Mesodermal cell (in vitro differentiated cells): ENCODE measurements at regions not wholly inside any gene's neighbourhood (a gene's known extent, or its start where the extent isn't known, plus 50 kb on each side); places are given as distances from the start of the nearest gene placed in this dataset.

ENCODE experiments used
- H3K27ac ChIP-seq: 2 replicates; pipeline ENCODE4 v1.7.0; 2013; ENCODE audit warnings: mild to moderate bottlenecking, low read depth, low read length, moderate library complexity; ENCODE audit not compliant: severe bottlenecking
- H3K36me3 ChIP-seq: 2 replicates; pipeline ENCODE4 v1.7.1; 2013; ENCODE audit warnings: mild to moderate bottlenecking, low read length, moderate library complexity; ENCODE audit not compliant: control insufficient read depth, insufficient read depth
- H3K4me1 ChIP-seq: one replicate; pipeline ENCODE4 v1.7.1; 2013; ENCODE audit warnings: mild to moderate bottlenecking, low read length; ENCODE audit not compliant: insufficient read depth, control insufficient read depth, poor library complexity, severe bottlenecking
- H3K4me3 ChIP-seq: 2 replicates; pipeline ENCODE4 v1.7.0; 2013; ENCODE audit warnings: low read length, control low read depth, mild to moderate bottlenecking; ENCODE audit not compliant: insufficient read depth, poor library complexity, severe bottlenecking; ENCODE audit errors: extremely low read depth
- H3K9me3 ChIP-seq: 2 replicates; pipeline ENCODE4 v1.7.1; 2013; ENCODE audit warnings: mild to moderate bottlenecking, low read length, moderate library complexity; ENCODE audit not compliant: control insufficient read depth
- WGBS, 2 experiments: methylation state at CpG; one replicate each; pipeline ENCODE4 v1.1.5; 2013; ENCODE audit warnings: missing lambda C conversion rate in 2 of 2; ENCODE audit not compliant: insufficient coverage in 2 of 2; 5-methylcytosine and 5-hydroxymethylcytosine counted together

DNA sequence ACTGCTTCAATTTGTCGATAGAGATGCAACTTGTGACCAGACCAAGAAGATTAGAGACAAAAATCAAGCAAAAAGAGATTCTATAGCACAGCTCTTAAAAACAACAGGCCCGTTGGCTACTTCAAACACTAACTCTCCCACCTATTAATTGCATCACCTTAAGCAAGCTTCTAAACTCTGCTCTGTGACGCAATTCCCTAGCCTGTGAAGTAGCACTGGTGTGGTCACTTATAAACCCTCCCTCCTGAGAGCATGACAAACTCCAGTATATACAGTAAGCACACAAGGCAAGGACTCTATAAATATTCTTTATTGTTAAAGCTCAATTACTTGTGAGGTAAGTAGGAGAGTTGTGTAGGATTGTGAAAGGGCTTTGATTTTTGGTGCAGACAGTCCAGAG is 72.3 kb downstream of the CMPK2 start:
- 89 to 94% methylated on average over 3 of the region's 3 CpGs for WGBS, 2 experiments
- H3K4me1 ChIP-seq: peaks cover 4% of the 10 kb centered on the region
- H3K36me3 ChIP-seq: no peaks in the 10 kb centered on the region
- H3K9me3 ChIP-seq: peaks cover 3% of the 10 kb centered on the region
- no peak overlapping the region for H3K4me3 ChIP-seq
- no peak overlapping the region for H3K27ac ChIP-seq

- H3K9me3 ChIP-seq: peaks cover 3% of the 10 kb centered on the region
- no peak overlapping the region for H3K27ac ChIP-seq
- WGBS, 2 experiments: 91 to 97% methylated on average over 4 to 6 of the region's 6 CpGs
- H3K4me3 ChIP-seq: no peak overlapping the region
- H3K4me1 ChIP-seq: peaks cover 4% of the 10 kb centered on the region
- H3K36me3 ChIP-seq: no peaks in the 10 kb centered on the region
These were observed 71.8 kb downstream of the CMPK2 start for GRCh38 chr2:6793913-6794312.

DNA sequence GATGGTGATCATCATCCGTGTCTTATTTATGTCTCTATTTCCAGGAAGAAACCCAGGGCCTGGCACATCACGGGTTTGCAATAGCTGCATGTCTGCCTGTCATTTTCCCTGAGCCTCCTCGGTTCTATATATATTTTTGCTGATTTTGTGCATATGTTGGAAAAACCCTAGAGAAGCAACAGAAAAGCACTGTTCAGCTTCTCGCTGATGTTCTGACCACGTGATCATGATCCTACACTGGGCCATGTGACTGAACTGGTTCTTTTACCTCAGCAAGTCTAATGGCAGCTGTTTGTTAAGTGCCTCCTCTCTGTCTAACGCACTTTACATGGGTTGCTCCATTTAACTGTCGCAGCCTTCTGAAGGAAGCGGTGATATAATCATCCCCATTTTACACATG is 71.3 kb downstream of the CMPK2 start:
- H3K4me1 ChIP-seq: peaks cover 5% of the 10 kb centered on the region
- H3K9me3 ChIP-seq: peaks cover 3% of the 10 kb centered on the region
- 91 to 95% methylated on average over 8 of the region's 8 CpGs for WGBS, 2 experiments
- H3K4me3 ChIP-seq: no peak overlapping the region
- H3K27ac ChIP-seq: no peak overlapping the region
- no peaks in the 10 kb centered on the region for H3K36me3 ChIP-seq
